ENCODE measurements at regions not wholly inside any gene's neighbourhood (a gene's known extent, or its start where the extent isn't known, plus 50 kb on each side); places are given as distances from the start of the nearest gene placed in this dataset.

DNA sequence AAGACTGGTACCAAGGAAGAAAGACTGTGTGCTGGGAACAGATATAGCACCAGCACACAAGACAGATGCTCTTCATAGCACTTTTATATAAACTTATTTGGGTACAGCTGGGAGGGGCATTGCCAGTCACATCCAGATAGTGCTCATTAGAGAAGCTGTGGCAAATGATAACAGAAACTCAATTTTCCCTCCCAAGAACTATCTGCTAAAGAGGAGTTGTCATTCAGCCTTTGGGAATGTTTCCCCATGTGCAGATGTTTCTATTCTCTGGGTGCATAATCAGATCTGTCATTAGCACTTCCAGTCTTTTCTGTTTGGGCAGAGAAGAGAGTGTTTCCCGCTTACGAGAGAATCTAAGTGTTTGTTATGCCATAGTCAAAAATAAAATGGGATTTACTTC, 714.9 kb upstream of the MDGA2 start:
- TF ChIP-seq CTCF (IDR thresholded peaks at IDR 0.05; ENCODE audit: partially characterized antibody, unreplicated experiment), result no peak
- H3K27ac Mint-ChIP-seq (ENCODE audit: unreplicated experiment), result no peak overlapping the region
- no peaks in the 10 kb centered on the region for H3K4me1 Mint-ChIP-seq (ENCODE audit: low read depth, unreplicated experiment)
- no peaks in the 10 kb centered on the region for H3K9me3 Mint-ChIP-seq (ENCODE audit: unreplicated experiment)
- no peaks in the 10 kb centered on the region for H3K36me3 Mint-ChIP-seq (ENCODE audit: unreplicated experiment)
- DNase-seq, result no peak
- H3K27me3 Mint-ChIP-seq (ENCODE audit: unreplicated experiment), result no peaks in the 10 kb centered on the region
- no peak overlapping the region for H3K4me3 Mint-ChIP-seq (ENCODE audit: unreplicated experiment)

GRCh38 chr14:48384821-48385220, 709.4 kb upstream of the MDGA2 start:
- Mint-ChIP-seq H3K4me3 (ENCODE audit: unreplicated experiment) (no peak overlapping the region), H3K9me3 (ENCODE audit: unreplicated experiment) (no peaks in the 10 kb centered on the region), H3K27ac (ENCODE audit: unreplicated experiment) (no peak overlapping the region), H3K4me1 (ENCODE audit: low read depth, unreplicated experiment) (no peaks in the 10 kb centered on the region), H3K36me3 (ENCODE audit: unreplicated experiment) (no peaks in the 10 kb centered on the region), H3K27me3 (ENCODE audit: unreplicated experiment) (no peaks in the 10 kb centered on the region)
- no peak for TF ChIP-seq CTCF (IDR thresholded peaks at IDR 0.05; ENCODE audit: partially characterized antibody, unreplicated experiment)
- DNase-seq, result no peak

- H3K27me3 Mint-ChIP-seq (ENCODE audit: unreplicated experiment), result no peaks in the 10 kb centered on the region
- no peaks in the 10 kb centered on the region for H3K36me3 Mint-ChIP-seq (ENCODE audit: unreplicated experiment)
- no peaks in the 10 kb centered on the region for H3K9me3 Mint-ChIP-seq (ENCODE audit: unreplicated experiment)
- H3K27ac Mint-ChIP-seq (ENCODE audit: unreplicated experiment), result no peak overlapping the region
- no peak for TF ChIP-seq CTCF (IDR thresholded peaks at IDR 0.05; ENCODE audit: partially characterized antibody, unreplicated experiment)
- H3K4me3 Mint-ChIP-seq (ENCODE audit: unreplicated experiment), result no peak overlapping the region
- no peak for DNase-seq
- H3K4me1 Mint-ChIP-seq (ENCODE audit: low read depth, unreplicated experiment), result no peaks in the 10 kb centered on the region
These were observed 707.6 kb upstream of the MDGA2 start for GRCh38 chr14:48382961-48383360.

DNA sequence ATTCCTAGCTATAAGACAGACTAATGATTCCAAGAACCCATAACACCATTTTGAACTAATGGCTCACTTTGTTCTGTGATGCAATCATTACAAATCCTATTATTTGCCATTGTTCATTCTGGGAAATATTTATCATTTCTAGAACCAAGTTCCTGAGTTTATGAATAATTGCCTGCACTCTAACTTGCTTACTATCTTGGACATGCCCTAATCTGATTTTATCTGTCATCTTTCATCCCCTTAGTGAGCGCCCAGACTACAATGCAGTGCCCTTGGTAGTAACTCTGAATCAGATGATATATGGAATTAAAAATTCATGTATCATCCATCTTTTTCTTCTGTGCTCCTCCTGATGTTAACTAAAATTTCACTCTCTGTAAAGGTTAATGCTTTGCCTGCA, 703.1 kb upstream of the MDGA2 start:
- H3K4me3 Mint-ChIP-seq (ENCODE audit: unreplicated experiment), result no peak overlapping the region
- TF ChIP-seq CTCF (IDR thresholded peaks at IDR 0.05; ENCODE audit: partially characterized antibody, unreplicated experiment), result no peak
- H3K9me3 Mint-ChIP-seq (ENCODE audit: unreplicated experiment), result no peaks in the 10 kb centered on the region
- no peak for DNase-seq
- no peak overlapping the region for H3K27ac Mint-ChIP-seq (ENCODE audit: unreplicated experiment)
- H3K36me3 Mint-ChIP-seq (ENCODE audit: unreplicated experiment), result no peaks in the 10 kb centered on the region
- peaks cover 3% of the 10 kb centered on the region for H3K4me1 Mint-ChIP-seq (ENCODE audit: low read depth, unreplicated experiment)
- H3K27me3 Mint-ChIP-seq (ENCODE audit: unreplicated experiment), result no peaks in the 10 kb centered on the region

DNA sequence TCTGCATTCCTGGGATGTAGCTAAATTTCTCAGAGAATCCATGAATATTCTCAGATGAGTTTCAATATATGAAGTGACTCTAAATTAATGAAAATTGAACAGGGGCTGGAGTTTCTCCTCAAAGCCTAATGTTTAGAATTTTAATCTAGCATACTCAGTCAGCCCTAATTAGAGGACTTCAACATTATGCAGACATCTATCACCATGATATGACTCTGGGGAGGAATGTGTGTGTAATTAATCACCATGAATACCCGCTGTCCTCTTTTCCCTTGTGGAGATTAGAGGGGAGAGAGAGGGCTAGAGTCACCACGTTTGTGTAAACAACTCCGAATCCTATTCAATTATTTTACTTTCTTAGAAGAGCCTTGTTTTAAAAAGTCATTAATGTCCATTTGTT, 698.6 kb upstream of the MDGA2 start:
- Mint-ChIP-seq H3K4me3 (ENCODE audit: unreplicated experiment) (no peak overlapping the region), H3K9me3 (ENCODE audit: unreplicated experiment) (no peaks in the 10 kb centered on the region), H3K4me1 (ENCODE audit: low read depth, unreplicated experiment) (peaks cover 3% of the 10 kb centered on the region), H3K36me3 (ENCODE audit: unreplicated experiment) (no peaks in the 10 kb centered on the region), H3K27ac (ENCODE audit: unreplicated experiment) (no peak overlapping the region), H3K27me3 (ENCODE audit: unreplicated experiment) (no peaks in the 10 kb centered on the region)
- no peak for DNase-seq
- TF ChIP-seq CTCF (IDR thresholded peaks at IDR 0.05; ENCODE audit: partially characterized antibody, unreplicated experiment), result no peak

Measured in glutamatergic neuron (in vitro differentiated cells).